ENCODE measurements at regions not wholly inside any gene's neighbourhood (a gene's known extent, or its start where the extent isn't known, plus 50 kb on each side); places are given as distances from the start of the nearest gene placed in this dataset.

- TF ChIP-seq EZH2 (IDR thresholded peaks at IDR 0.05; ENCODE audit: insufficient read depth, poor library complexity, severe bottlenecking) (no peak), EZH2phosphoT487 (IDR thresholded peaks at IDR 0.05; ENCODE audit: insufficient read depth, low read depth) (no peak)
Observed at GRCh38 chr1:189607477-189608096, 870.1 kb downstream of the BRINP3 start.
